MM.1S (cell line): ENCODE measurements at regions not wholly inside any gene's neighbourhood (a gene's known extent, or its start where the extent isn't known, plus 50 kb on each side); places are given as distances from the start of the nearest gene placed in this dataset.

Source experiments
- DNase-seq: peaks from one replicate; pipeline ENCODE4 v3.0.0-alpha.2; 2015
- H2AFZ ChIP-seq: fragments of 300-600 bp; sonication (generic); 2 replicates; pipeline ENCODE4 v1.6.0; 2016; ENCODE audit warnings: antibody characterized with exemption, low read length
- H3F3A ChIP-seq: fragments of 300-600 bp; sonication (generic); 2 replicates; pipeline ENCODE4 v1.6.1; 2016; ENCODE audit warnings: mild to moderate bottlenecking, antibody characterized with exemption, low read length, moderate library complexity, mixed read lengths; ENCODE audit not compliant: insufficient read depth
- H3K27ac ChIP-seq: fragments of 300-600 bp; sonication (generic); 2 replicates; pipeline ENCODE4 v1.5.1; 2016; ENCODE audit warnings: mild to moderate bottlenecking, low read length
- H3K27me3 ChIP-seq: fragments of 300-600 bp; sonication (generic); replicated peaks from 2 replicates; pipeline ENCODE4 v1.6.0; 2016; ENCODE audit warnings: low read length; ENCODE audit not compliant: insufficient read depth
- H3K36me3 ChIP-seq: fragments of 300-600 bp; sonication (generic); replicated peaks from 2 replicates; pipeline ENCODE4 v1.6.1; 2016; ENCODE audit warnings: mild to moderate bottlenecking, low read length, mixed read lengths; ENCODE audit not compliant: insufficient read depth
- H3K4me1 ChIP-seq: fragments of 300-600 bp; sonication (generic); 2 replicates; pipeline ENCODE4 v1.6.1; 2016; ENCODE audit warnings: low read length, mixed read lengths
- H3K4me2 ChIP-seq: fragments of 300-600 bp; sonication (generic); 2 replicates; pipeline ENCODE4 v1.6.0; 2016; ENCODE audit warnings: low read depth, low read length
- H3K4me3 ChIP-seq: fragments of 300-600 bp; sonication (generic); 2 replicates; pipeline ENCODE4 v1.5.1; 2016; ENCODE audit warnings: low read length, mixed read lengths
- H3K79me2 ChIP-seq: fragments of 300-600 bp; sonication (generic); 2 replicates; pipeline ENCODE4 v1.6.1; 2016; ENCODE audit warnings: mixed run types, low read length, mixed read lengths
- H3K9ac ChIP-seq: fragments of 300-600 bp; sonication (generic); 2 replicates; pipeline ENCODE4 v1.6.1; 2016; ENCODE audit warnings: low read length, mixed read lengths
- H3K9me2 ChIP-seq: fragments of 300-600 bp; sonication (generic); replicated peaks from 2 replicates; pipeline ENCODE4 v1.6.1; 2016; ENCODE audit warnings: mild to moderate bottlenecking, low read length, mixed read lengths; ENCODE audit not compliant: insufficient read depth
- H3K9me3 ChIP-seq: fragments of 300-600 bp; sonication (generic); replicated peaks from 2 replicates; pipeline ENCODE4 v1.6.1; 2016; ENCODE audit warnings: mild to moderate bottlenecking, low read length, mixed read lengths; ENCODE audit not compliant: insufficient read depth
- H4K20me1 ChIP-seq: fragments of 300-600 bp; sonication (generic); 2 replicates; pipeline ENCODE4 v1.6.1; 2016; ENCODE audit warnings: mild to moderate bottlenecking, low read length, moderate library complexity, mixed read lengths; ENCODE audit not compliant: insufficient read depth
- CTCF ChIP-seq: fragments of 300-600 bp; sonication (generic); IDR thresholded peaks from 2 replicates; pipeline ENCODE4 v1.5.1; 2016; ENCODE audit warnings: antibody characterized with exemption, low read length, mixed read lengths
- EZH2 ChIP-seq: fragments of 300-600 bp; sonication (generic); optimal IDR thresholded peaks from 2 replicates; pipeline ENCODE3; 2017; ENCODE audit warnings: low read depth, mild to moderate bottlenecking, antibody characterized with exemption, low read length, mixed read lengths
- EZH2phosphoT487 ChIP-seq: fragments of 300-600 bp; sonication (generic); IDR thresholded peaks from 2 replicates; pipeline ENCODE4 v1.6.1; 2018; ENCODE audit warnings: antibody characterized with exemption, low read length

DNA sequence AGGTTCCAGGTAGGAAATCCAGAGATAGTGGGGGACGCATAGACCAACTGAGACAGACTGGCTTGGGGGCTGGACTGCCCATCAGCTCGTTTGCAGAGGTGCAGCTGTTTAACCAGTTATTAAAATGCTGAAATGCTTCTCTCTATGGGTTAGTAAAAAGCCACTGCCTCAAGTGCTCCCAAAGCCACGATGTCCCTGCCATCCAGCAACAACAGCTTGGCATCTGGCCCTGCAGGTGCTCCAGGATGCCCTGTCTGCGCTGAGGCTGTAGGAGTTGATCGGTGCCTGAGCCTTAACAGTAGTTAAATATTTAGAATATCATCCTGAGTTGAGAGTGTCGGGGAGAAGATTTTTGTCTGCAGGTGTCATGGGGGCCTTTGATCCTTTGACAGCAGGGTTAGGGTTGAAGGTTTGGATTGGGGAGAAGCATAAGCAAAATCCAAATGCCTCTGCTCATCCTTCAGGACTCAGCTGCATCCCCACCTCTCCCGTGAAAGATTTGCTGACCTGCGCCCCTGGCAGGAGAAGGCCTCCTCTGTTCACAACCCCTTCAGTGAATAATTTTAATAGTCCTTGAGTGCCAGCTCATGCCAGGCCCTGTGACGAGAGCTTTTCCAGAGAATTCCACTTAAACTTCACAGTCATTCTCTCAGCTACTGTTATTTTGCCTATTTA is 127.3 kb upstream of the PWP1 start:
- no peaks in the 10 kb centered on the region for H3K36me3 ChIP-seq

DNA sequence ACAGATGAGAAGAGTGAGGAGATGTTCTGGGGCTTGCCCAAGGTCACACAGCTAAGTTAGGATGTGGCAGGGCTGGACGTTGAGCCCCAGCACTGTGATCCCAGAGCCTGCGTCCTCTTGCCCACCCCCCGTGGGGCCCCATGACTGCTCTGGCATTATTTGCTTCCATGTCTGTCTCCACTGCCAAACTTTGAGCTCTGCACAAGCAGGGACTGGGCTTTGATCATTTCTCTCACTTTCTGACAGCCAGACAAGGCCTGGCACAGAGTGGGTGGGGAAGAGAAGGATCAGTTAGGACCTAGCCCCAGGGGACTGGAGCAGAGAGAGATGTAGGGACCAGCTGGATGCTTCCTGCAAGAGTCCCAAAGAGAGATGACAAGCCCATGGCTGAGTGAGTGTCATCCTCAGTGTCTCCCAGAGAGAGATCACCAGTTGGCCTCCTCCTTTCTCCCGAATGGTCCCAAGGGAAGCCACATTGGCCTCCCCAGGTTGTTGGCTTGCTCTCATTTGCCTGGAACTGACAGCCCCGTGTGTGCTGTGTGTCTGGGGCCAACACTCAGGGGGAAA is 126.7 kb upstream of the PWP1 start:
- no peaks in the 10 kb centered on the region for H3K36me3 ChIP-seq
- H3K27ac ChIP-seq, result no peak overlapping the region
- H3K4me2 ChIP-seq, result no peak overlapping the region
- no peaks in the 10 kb centered on the region for H3K9me3 ChIP-seq
- H3K79me2 ChIP-seq, result no peaks in the 10 kb centered on the region
- H3F3A ChIP-seq, result no peaks in the 10 kb centered on the region
- TF ChIP-seq EZH2phosphoT487, result no peak
- no peaks in the 10 kb centered on the region for H4K20me1 ChIP-seq
- H3K27me3 ChIP-seq, result no peaks in the 10 kb centered on the region
- no peaks in the 10 kb centered on the region for H3K4me1 ChIP-seq
- H3K9me2 ChIP-seq, result no peaks in the 10 kb centered on the region
- no peak for DNase-seq
- no peak overlapping the region for H3K4me3 ChIP-seq
- no peak overlapping the region for H3K9ac ChIP-seq
- H2AFZ ChIP-seq, result no peak overlapping the region

More for the DNA sequence above, 127.3 kb upstream of the PWP1 start:
- Histone ChIP-seq H2AFZ (no peak overlapping the region), H3K4me1 (no peaks in the 10 kb centered on the region), H3F3A (no peaks in the 10 kb centered on the region), H3K4me3 (no peak overlapping the region), H4K20me1 (no peaks in the 10 kb centered on the region), H3K27me3 (no peaks in the 10 kb centered on the region), H3K27ac (no peak overlapping the region), H3K9ac (no peak overlapping the region), H3K4me2 (no peak overlapping the region), H3K79me2 (no peaks in the 10 kb centered on the region), H3K9me2 (no peaks in the 10 kb centered on the region), H3K9me3 (no peaks in the 10 kb centered on the region)
- TF ChIP-seq CTCF, result no peak
- TF ChIP-seq EZH2phosphoT487, result no peak
- no peak for TF ChIP-seq EZH2
- no peak for DNase-seq

DNA sequence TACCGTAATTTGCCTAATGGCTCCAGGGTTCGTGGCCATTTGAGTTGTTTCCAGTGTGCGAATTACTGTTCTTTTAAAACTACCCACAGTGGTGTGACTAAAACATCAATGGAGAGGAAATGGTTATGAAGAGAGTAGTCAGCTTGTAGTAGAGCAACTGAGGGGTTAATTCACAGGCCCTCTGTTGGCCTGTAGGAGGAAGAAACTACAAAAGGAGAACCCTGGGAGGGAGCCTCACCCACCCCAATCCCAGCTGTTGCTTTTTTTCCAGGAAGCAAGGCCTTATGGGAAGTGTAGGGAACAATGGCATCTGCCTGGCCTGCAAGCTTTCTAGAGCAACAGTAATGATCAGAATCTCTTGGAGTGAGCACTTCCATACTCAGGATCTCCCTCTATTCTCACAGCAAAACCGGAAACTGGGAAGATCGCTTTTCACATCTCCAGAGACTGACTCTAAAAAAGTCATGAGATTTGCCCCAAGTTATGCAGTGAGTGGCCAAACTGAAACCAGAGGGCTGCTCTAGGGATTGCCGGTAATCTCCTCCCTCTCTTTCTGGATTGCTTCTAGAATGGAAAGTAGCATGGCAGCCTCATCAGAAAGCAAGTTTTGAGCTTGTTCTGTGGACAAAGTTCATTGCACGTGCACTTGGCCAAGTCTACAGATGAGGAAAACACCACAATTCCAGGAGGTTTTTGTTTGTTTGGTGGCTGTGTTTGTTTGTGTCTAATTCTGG is 125.3 kb upstream of the PWP1 start:
- H3K9ac ChIP-seq, result no peak overlapping the region
- H3K36me3 ChIP-seq, result no peaks in the 10 kb centered on the region
- H3K4me1 ChIP-seq, result no peaks in the 10 kb centered on the region
- no peak for DNase-seq
- no peaks in the 10 kb centered on the region for H3K79me2 ChIP-seq
- H3K9me3 ChIP-seq, result no peaks in the 10 kb centered on the region
- H3F3A ChIP-seq, result no peaks in the 10 kb centered on the region
- TF ChIP-seq EZH2phosphoT487, result no peak
- no peak for TF ChIP-seq CTCF
- no peak for TF ChIP-seq EZH2
- no peak overlapping the region for H3K4me3 ChIP-seq
- no peaks in the 10 kb centered on the region for H4K20me1 ChIP-seq
- no peaks in the 10 kb centered on the region for H3K27me3 ChIP-seq
- no peaks in the 10 kb centered on the region for H3K9me2 ChIP-seq
- H3K4me2 ChIP-seq, result no peak overlapping the region
- no peak overlapping the region for H2AFZ ChIP-seq
- H3K27ac ChIP-seq, result no peak overlapping the region

DNA sequence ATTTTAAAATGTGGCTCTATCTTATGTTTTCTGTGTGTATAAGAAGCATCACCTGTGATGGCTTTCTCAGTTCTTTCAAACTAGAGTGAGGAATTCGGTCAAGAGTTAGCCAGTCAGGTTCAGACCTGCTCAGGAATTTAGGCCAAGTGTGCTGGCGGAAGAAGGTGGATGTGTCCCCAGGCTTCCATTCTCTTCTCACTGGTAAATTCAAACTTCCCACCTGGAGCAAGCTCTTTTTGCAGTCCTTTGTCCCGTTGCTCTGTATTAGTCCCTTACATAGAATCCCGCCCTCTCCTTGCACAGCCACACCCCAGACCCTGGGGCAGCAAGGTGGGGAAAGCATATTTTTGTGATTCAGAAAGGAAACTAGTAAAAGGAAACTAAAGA is 124.7 kb upstream of the PWP1 start:
- no peaks in the 10 kb centered on the region for H3K9me2 ChIP-seq
- H3K9me3 ChIP-seq, result no peaks in the 10 kb centered on the region
- H3K36me3 ChIP-seq, result no peaks in the 10 kb centered on the region
- H3K4me3 ChIP-seq, result no peak overlapping the region
- DNase-seq, result no peak
- no peaks in the 10 kb centered on the region for H3F3A ChIP-seq
- no peaks in the 10 kb centered on the region for H3K4me1 ChIP-seq
- H3K27ac ChIP-seq, result no peak overlapping the region
- H3K4me2 ChIP-seq, result no peak overlapping the region
- no peaks in the 10 kb centered on the region for H4K20me1 ChIP-seq
- no peaks in the 10 kb centered on the region for H3K27me3 ChIP-seq
- no peaks in the 10 kb centered on the region for H3K79me2 ChIP-seq
- no peak overlapping the region for H2AFZ ChIP-seq
- H3K9ac ChIP-seq, result no peak overlapping the region
- TF ChIP-seq CTCF (no peak), EZH2 (no peak), EZH2phosphoT487 (no peak)
